Neural progenitor cell (in vitro differentiated cells): ENCODE measurements at regions not wholly inside any gene's neighbourhood (a gene's known extent, or its start where the extent isn't known, plus 50 kb on each side); places are given as distances from the start of the nearest gene placed in this dataset.
A peak's percentile ranks its signal among the peaks of the same experiment; 100 is the strongest.
"Not testable (repeated sequence)": the region's sequence is repeated elsewhere in the genome, so short reads cannot be mapped to it uniquely, and the experiment has no call there.

Experiments
- DNase-seq: peaks from one replicate; pipeline ENCODE4 v3.0.0-alpha.2; 2016; ENCODE audit warnings: low spot score
- H2AFZ ChIP-seq: fragments of 200-600 bp; sonication (generic); replicated peaks from 2 replicates; pipeline ENCODE4 v1.6.1; 2016; ENCODE audit warnings: antibody characterized with exemption
- H3F3A ChIP-seq: fragments of 200-600 bp; sonication (generic); 2 replicates; pipeline ENCODE4 v1.6.1; 2016; ENCODE audit warnings: antibody characterized with exemption, low read depth
- H3K27ac ChIP-seq: fragments of 200-600 bp; sonication (generic); 2 replicates; pipeline ENCODE4 v1.5.1; 2016; ENCODE audit warnings: mild to moderate bottlenecking
- H3K27me3 ChIP-seq: fragments of 200-600 bp; sonication (generic); 2 replicates; pipeline ENCODE4 v1.6.1; 2016; ENCODE audit warnings: mild to moderate bottlenecking, moderate library complexity
- H3K36me3 ChIP-seq: fragments of 200-600 bp; sonication (generic); 2 replicates; pipeline ENCODE4 v1.5.1; 2016
- H3K4me1 ChIP-seq: fragments of 200-600 bp; sonication (generic); 2 replicates; pipeline ENCODE4 v1.6.1; 2016; ENCODE audit warnings: mixed run types
- H3K4me2 ChIP-seq: fragments of 200-600 bp; sonication (generic); 2 replicates; pipeline ENCODE4 v1.6.1; 2016
- H3K4me3 ChIP-seq: fragments of 200-600 bp; sonication (generic); 2 replicates; pipeline ENCODE4 v1.5.1; 2016
- H3K79me2 ChIP-seq: fragments of 200-600 bp; sonication (generic); 2 replicates; pipeline ENCODE4 v1.6.1; 2016; ENCODE audit warnings: low read depth
- H3K9ac ChIP-seq: fragments of 200-600 bp; sonication (generic); 2 replicates; pipeline ENCODE4 v1.6.1; 2016
- H3K9me3 ChIP-seq: fragments of 200-600 bp; sonication (generic); 2 replicates; pipeline ENCODE4 v1.5.1; 2016; ENCODE audit warnings: low read depth
- H4K20me1 ChIP-seq: fragments of 200-600 bp; sonication (generic); 2 replicates; pipeline ENCODE4 v1.6.1; 2016; ENCODE audit warnings: low read depth
- H3K27ac Mint-ChIP-seq: 3 replicates; pipeline ENCODE4 v1.8.0; 2021; ENCODE audit warnings: mixed read lengths
- H3K27me3 Mint-ChIP-seq: 2 replicates; pipeline ENCODE4 v1.8.0; 2022; ENCODE audit warnings: low read depth, mild to moderate bottlenecking, inconsistent platforms, moderate library complexity, mixed read lengths; ENCODE audit not compliant: insufficient read depth
- H3K36me3 Mint-ChIP-seq: 3 replicates; pipeline ENCODE4 v1.8.0; 2021; ENCODE audit warnings: mixed read lengths
- H3K4me1 Mint-ChIP-seq: 3 replicates; pipeline ENCODE4 v1.8.0; 2021; ENCODE audit warnings: mixed read lengths
- H3K4me3 Mint-ChIP-seq: 3 replicates; pipeline ENCODE4 v1.8.0; 2021; ENCODE audit warnings: mild to moderate bottlenecking, moderate library complexity, mixed read lengths
- H3K9me3 Mint-ChIP-seq: 3 replicates; pipeline ENCODE4 v1.8.0; 2020; ENCODE audit warnings: mixed read lengths
- CTCF ChIP-seq: fragments of 200-600 bp; sonication (generic); IDR thresholded peaks from 2 replicates; pipeline ENCODE4 v1.5.1; 2017; ENCODE audit warnings: antibody characterized with exemption, mild to moderate bottlenecking
- EZH2 ChIP-seq: fragments of 200-600 bp; sonication (generic); IDR thresholded peaks from 2 replicates; pipeline ENCODE4 v1.6.1; 2017; ENCODE audit warnings: antibody characterized with exemption, mild to moderate bottlenecking, moderate library complexity
- EZH2phosphoT487 ChIP-seq: fragments of 200-600 bp; sonication (generic); IDR thresholded peaks from 2 replicates; pipeline ENCODE4 v1.6.1; 2017; ENCODE audit warnings: antibody characterized with exemption

- H3K4me1 Mint-ChIP-seq: no peaks in the 10 kb centered on the region
- Histone ChIP-seq H3K27ac (no peak overlapping the region), H3K4me2 (no peak overlapping the region), H3K9ac (no peak overlapping the region), H3K4me1 (no peaks in the 10 kb centered on the region), H3K79me2 (no peaks in the 10 kb centered on the region), H3K27me3 (no peaks in the 10 kb centered on the region), H2AFZ (no peak overlapping the region), H3K9me3 (peaks cover 8% of the 10 kb centered on the region), H4K20me1 (no peaks in the 10 kb centered on the region), H3F3A (no peaks in the 10 kb centered on the region), H3K4me3 (no peak overlapping the region), H3K36me3 (peaks cover 7% of the 10 kb centered on the region)
- H3K9me3 Mint-ChIP-seq: peaks cover 14% of the 10 kb centered on the region
- H3K36me3 Mint-ChIP-seq: no peaks in the 10 kb centered on the region
- H3K27ac Mint-ChIP-seq: no peak overlapping the region
- H3K4me3 Mint-ChIP-seq: no peak overlapping the region
- TF ChIP-seq EZH2 (no peak), CTCF (no peak), EZH2phosphoT487 (no peak)
- DNase-seq: no peak
- peaks cover 5% of the 10 kb centered on the region for H3K27me3 Mint-ChIP-seq
These were observed 122.4 kb upstream of the CENPW start for GRCh38 chr6:126217497-126217896.

GRCh38 chr6:126220901-126221300 lies 119.0 kb upstream of the CENPW start:
- not testable (repeated sequence) for H3K36me3 Mint-ChIP-seq, H3F3A ChIP-seq, H3K4me2 ChIP-seq, H3K4me3 Mint-ChIP-seq, H3K4me1 ChIP-seq, H3K4me3 ChIP-seq, DNase-seq, H2AFZ ChIP-seq, H4K20me1 ChIP-seq, H3K4me1 Mint-ChIP-seq, H3K9ac ChIP-seq, H3K27me3 ChIP-seq, H3K36me3 ChIP-seq, H3K27ac Mint-ChIP-seq, H3K9me3 ChIP-seq, H3K79me2 ChIP-seq, H3K27ac ChIP-seq, H3K27me3 Mint-ChIP-seq
- peaks cover 20% of the 10 kb centered on the region for H3K9me3 Mint-ChIP-seq

- peak overlapping the region; percentile 60 for H3K27ac Mint-ChIP-seq
- Histone ChIP-seq H3K4me1 (peaks cover 33% of the 10 kb centered on the region), H3K79me2 (no peaks in the 10 kb centered on the region), H2AFZ (no peak overlapping the region), H3K27me3 (no peaks in the 10 kb centered on the region), H3K9me3 (no peaks in the 10 kb centered on the region), H4K20me1 (no peaks in the 10 kb centered on the region), H3K27ac (peak overlapping the region; percentile 51), H3K4me3 (no peak overlapping the region), H3K4me2 (peak overlapping the region; percentile 51), H3K9ac (no peak overlapping the region), H3K36me3 (no peaks in the 10 kb centered on the region), H3F3A (peaks cover 14% of the 10 kb centered on the region)
- peak; percentile 70 for DNase-seq
- peaks cover 6% of the 10 kb centered on the region for H3K9me3 Mint-ChIP-seq
- peaks cover 16% of the 10 kb centered on the region for H3K4me1 Mint-ChIP-seq
- no peaks in the 10 kb centered on the region for H3K27me3 Mint-ChIP-seq
- peak; percentile 42 for TF ChIP-seq EZH2phosphoT487
- TF ChIP-seq CTCF: no peak
- H3K4me3 Mint-ChIP-seq: no peak overlapping the region
- peaks cover 3% of the 10 kb centered on the region for H3K36me3 Mint-ChIP-seq
These were observed 111.8 kb upstream of the CENPW start for GRCh38 chr6:126227833-126228702.

- Histone ChIP-seq H3K79me2 (no peaks in the 10 kb centered on the region), H3K4me3 (no peak overlapping the region), H3F3A (peaks cover 11% of the 10 kb centered on the region), H3K27me3 (no peaks in the 10 kb centered on the region), H3K4me2 (no peak overlapping the region), H3K9ac (no peak overlapping the region), H3K36me3 (no peaks in the 10 kb centered on the region), H2AFZ (no peak overlapping the region), H3K27ac (no peak overlapping the region), H3K4me1 (peaks cover 27% of the 10 kb centered on the region), H4K20me1 (no peaks in the 10 kb centered on the region), H3K9me3 (no peaks in the 10 kb centered on the region)
- H3K36me3 Mint-ChIP-seq: peaks cover 2% of the 10 kb centered on the region
- H3K27me3 Mint-ChIP-seq: peaks cover 3% of the 10 kb centered on the region
- no peak overlapping the region for H3K27ac Mint-ChIP-seq
- no peak for DNase-seq
- no peaks in the 10 kb centered on the region for H3K9me3 Mint-ChIP-seq
- no peak overlapping the region for H3K4me3 Mint-ChIP-seq
- H3K4me1 Mint-ChIP-seq: peaks cover 12% of the 10 kb centered on the region
- TF ChIP-seq EZH2phosphoT487 (no peak), EZH2 (no peak), CTCF (no peak)
These were observed 107.2 kb upstream of the CENPW start for GRCh38 chr6:126232671-126233070.
